ENCODE measurements at regions not wholly inside any gene's neighbourhood (a gene's known extent, or its start where the extent isn't known, plus 50 kb on each side); places are given as distances from the start of the nearest gene placed in this dataset.

DNA sequence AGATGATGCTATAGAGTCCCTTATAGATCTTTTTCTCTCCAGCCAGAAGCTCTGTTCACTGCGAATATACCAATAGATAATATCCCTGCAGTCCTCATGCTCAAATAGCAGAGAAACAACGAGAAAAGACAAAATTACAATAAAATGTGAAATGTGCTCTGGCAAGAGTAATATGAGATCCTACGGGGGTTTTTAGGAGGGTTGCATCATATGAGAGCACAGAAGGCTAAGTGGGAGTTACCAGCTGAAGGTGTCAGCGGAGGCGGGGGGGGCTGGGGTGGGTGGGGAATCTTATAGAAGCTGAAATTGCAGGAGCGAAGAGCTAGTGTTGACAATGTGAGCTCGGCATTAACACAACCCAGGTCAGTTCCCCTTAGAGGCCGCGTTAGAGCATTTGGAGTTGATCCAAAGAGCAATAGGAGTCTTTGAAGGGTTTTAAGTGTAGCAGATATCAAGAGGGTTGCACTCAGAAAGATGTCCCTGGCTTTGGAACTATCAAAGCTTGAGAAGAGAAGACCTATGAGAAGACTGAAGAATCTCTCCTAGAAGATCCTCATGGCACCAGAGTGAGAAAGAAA lies 109.7 kb downstream of the BASP1 start:
- TF ChIP-seq SIN3A (IDR thresholded peaks at IDR 0.05; ENCODE audit: borderline replicate concordance in 2 of 2, control insufficient read depth in 1 of 2, low read depth in 2 of 2, low read length in 2 of 2): no peak
- TF ChIP-seq SMARCC2 (IDR thresholded peaks at IDR 0.05; ENCODE audit: low read depth): no peak
- TF ChIP-seq TAF1 (IDR thresholded peaks at IDR 0.05; ENCODE audit: control insufficient read depth, extremely low read depth, insufficient read depth, low read length, severe bottlenecking): no peak
- no peak for TF ChIP-seq CREB3 (tag; conservative IDR thresholded peaks at IDR 0.05; ENCODE audit: low read depth)
- no peak for TF ChIP-seq MAX (CRISPR knock-in tag; IDR thresholded peaks at IDR 0.05)
- no peak for TF ChIP-seq ZNF785 (CRISPR knock-in tag; IDR thresholded peaks at IDR 0.05)
- TF ChIP-seq, protein P1, sequence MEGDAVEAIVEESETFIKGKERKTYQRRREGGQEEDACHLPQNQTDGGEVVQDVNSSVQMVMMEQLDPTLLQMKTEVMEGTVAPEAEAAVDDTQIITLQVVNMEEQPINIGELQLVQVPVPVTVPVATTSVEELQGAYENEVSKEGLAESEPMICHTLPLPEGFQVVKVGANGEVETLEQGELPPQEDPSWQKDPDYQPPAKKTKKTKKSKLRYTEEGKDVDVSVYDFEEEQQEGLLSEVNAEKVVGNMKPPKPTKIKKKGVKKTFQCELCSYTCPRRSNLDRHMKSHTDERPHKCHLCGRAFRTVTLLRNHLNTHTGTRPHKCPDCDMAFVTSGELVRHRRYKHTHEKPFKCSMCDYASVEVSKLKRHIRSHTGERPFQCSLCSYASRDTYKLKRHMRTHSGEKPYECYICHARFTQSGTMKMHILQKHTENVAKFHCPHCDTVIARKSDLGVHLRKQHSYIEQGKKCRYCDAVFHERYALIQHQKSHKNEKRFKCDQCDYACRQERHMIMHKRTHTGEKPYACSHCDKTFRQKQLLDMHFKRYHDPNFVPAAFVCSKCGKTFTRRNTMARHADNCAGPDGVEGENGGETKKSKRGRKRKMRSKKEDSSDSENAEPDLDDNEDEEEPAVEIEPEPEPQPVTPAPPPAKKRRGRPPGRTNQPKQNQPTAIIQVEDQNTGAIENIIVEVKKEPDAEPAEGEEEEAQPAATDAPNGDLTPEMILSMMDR (IDR thresholded peaks at IDR 0.05 in 2 of 3, conservative IDR thresholded peaks at IDR 0.05 in 1 of 3; ENCODE audit: insufficient read depth in 2 of 3, low read depth in 1 of 3, low read length in 3 of 3): no peak
- no peak for TF ChIP-seq FOXA1 (IDR thresholded peaks at IDR 0.05; ENCODE audit: borderline replicate concordance)
- TF ChIP-seq BRCA1 (IDR thresholded peaks at IDR 0.05): no peak
- no peak for TF ChIP-seq BRCA1 (CRISPR knock-in tag; IDR thresholded peaks at IDR 0.05)
- no peak for TF ChIP-seq CUX1 (CRISPR knock-in tag; IDR thresholded peaks at IDR 0.05)
- TF ChIP-seq NR2C2 (CRISPR knock-in tag; IDR thresholded peaks at IDR 0.05): no peak
- TF ChIP-seq NR2C2 (tag; IDR thresholded peaks at IDR 0.05): no peak

Data from K562 (cell line).